GM12891 (cell line): ENCODE measurements at regions not wholly inside any gene's neighbourhood (a gene's known extent, or its start where the extent isn't known, plus 50 kb on each side); places are given as distances from the start of the nearest gene placed in this dataset.

Experiments used
- POLR2A ChIP-seq: IDR thresholded peaks from 2 replicates; pipeline ENCODE4 v1.6.1; 2011; ENCODE audit warnings: low read depth, low read length, control low read depth
- TAF1 ChIP-seq: IDR thresholded peaks from 2 replicates; pipeline ENCODE4 v1.6.1; 2011; ENCODE audit warnings: low read depth, low read length, control low read depth

GRCh38 chr2:136510244-136510643 is 255.1 kb upstream of the THSD7B start:
- TF ChIP-seq POLR2A, result no peak
- TF ChIP-seq TAF1, result no peak
